WTC11 (cell line): ENCODE measurements at regions not wholly inside any gene's neighbourhood (a gene's known extent, or its start where the extent isn't known, plus 50 kb on each side); places are given as distances from the start of the nearest gene placed in this dataset.
"Not testable (repeated sequence)": the region's sequence is repeated elsewhere in the genome, so short reads cannot be mapped to it uniquely, and the experiment has no call there.

Experiments
- ATAC-seq: fragments of 200-7000 bp; cut with Tn5 transposase; 2 replicates; pipeline ENCODE4 v1.10.0; 2021; ENCODE audit warnings: mild to moderate bottlenecking, moderate library complexity
- CTCF ChIA-PET: fragments of 300-600 bp; sonication (Branson Sonifier 250); formaldehyde crosslinking; loops from one replicate; lab custom pipeline; 2021; ENCODE audit warnings: antibody characterized with exemption; lab: Charles Lee
- POLR2A ChIA-PET: fragments of 350-600 bp; sonication (Branson Sonifier 250); formaldehyde crosslinking; loops from one replicate; lab custom pipeline; 2021; ENCODE audit warnings: antibody characterized with exemption; lab: Charles Lee
- DNase-seq: peaks from one replicate; pipeline ENCODE4 v3.0.0; 2021; ENCODE audit warnings: low spot score
- H3K27ac Mint-ChIP-seq: 2 replicates; pipeline ENCODE4 v1.8.0; 2021; ENCODE audit warnings: mixed read lengths
- H3K27me3 Mint-ChIP-seq: 2 replicates; pipeline ENCODE4 v1.8.0; 2021; ENCODE audit warnings: low read depth, mild to moderate bottlenecking, moderate library complexity, mixed read lengths
- H3K36me3 Mint-ChIP-seq: 2 replicates; pipeline ENCODE4 v1.8.0; 2021; ENCODE audit warnings: mixed read lengths
- H3K4me1 Mint-ChIP-seq: 2 replicates; pipeline ENCODE4 v1.8.0; 2022; ENCODE audit warnings: mixed read lengths
- H3K4me3 Mint-ChIP-seq: 2 replicates; pipeline ENCODE4 v1.8.0; 2021; ENCODE audit warnings: mild to moderate bottlenecking, moderate library complexity, mixed read lengths
- H3K9me3 Mint-ChIP-seq: 2 replicates; pipeline ENCODE4 v1.8.0; 2021; ENCODE audit warnings: mixed read lengths
- AFF4 ChIP-seq: sonication (generic); formaldehyde crosslinking; IDR thresholded peaks from 2 replicates; pipeline ENCODE4 v1.8.1; 2023; ENCODE audit warnings: mild to moderate bottlenecking, missing genetic modification reagents, borderline replicate concordance
- ATF2 ChIP-seq: sonication (generic); formaldehyde crosslinking; IDR thresholded peaks from 2 replicates; pipeline ENCODE4 v1.8.1; 2022; ENCODE audit warnings: low read depth, missing genetic modification reagents, borderline replicate concordance
- ATF3 ChIP-seq: sonication (generic); formaldehyde crosslinking; conservative IDR thresholded peaks from 2 replicates; pipeline ENCODE4 v1.8.1; 2022; ENCODE audit warnings: mild to moderate bottlenecking, missing genetic modification reagents
- CBFB ChIP-seq: sonication (generic); formaldehyde crosslinking; IDR thresholded peaks from 2 replicates; pipeline ENCODE4 v1.8.1; 2022; ENCODE audit warnings: mild to moderate bottlenecking, low read depth, missing genetic modification reagents
- CDX4 ChIP-seq: fragments of 250-450 bp; sonication (Bioruptor Pico); IDR thresholded peaks from 2 replicates; pipeline ENCODE4 v1.9.0; 2021; ENCODE audit warnings: moderate library complexity, mild to moderate bottlenecking, inconsistent platforms, borderline replicate concordance
- CREB1 ChIP-seq: sonication (generic); formaldehyde crosslinking; IDR thresholded peaks from 2 replicates; pipeline ENCODE4 v1.8.0; 2023; ENCODE audit warnings: mild to moderate bottlenecking, missing genetic modification reagents
- E2F1 ChIP-seq: sonication (generic); formaldehyde crosslinking; IDR thresholded peaks from 2 replicates; pipeline ENCODE4 v1.8.0; 2022; ENCODE audit warnings: mild to moderate bottlenecking, missing genetic modification reagents
- EMX1 ChIP-seq: fragments of 250-450 bp; sonication (Bioruptor Pico); IDR thresholded peaks from 2 replicates; pipeline ENCODE4 v1.8.0; 2021; ENCODE audit warnings: mild to moderate bottlenecking
- ESRRA ChIP-seq: sonication (generic); formaldehyde crosslinking; IDR thresholded peaks from 2 replicates; pipeline ENCODE4 v1.8.1; 2022; ENCODE audit warnings: mild to moderate bottlenecking, missing genetic modification reagents, borderline replicate concordance
- GABPB1 ChIP-seq: sonication (generic); formaldehyde crosslinking; IDR thresholded peaks from 2 replicates; pipeline ENCODE4 v1.8.1; 2023; ENCODE audit warnings: mild to moderate bottlenecking, missing genetic modification reagents
- OVOL2 ChIP-seq: fragments of 250-450 bp; sonication (Bioruptor Pico); IDR thresholded peaks from 2 replicates; pipeline ENCODE4 v1.9.0; 2021; ENCODE audit warnings: mild to moderate bottlenecking, borderline replicate concordance
- RELA ChIP-seq: sonication (generic); formaldehyde crosslinking; IDR thresholded peaks from 2 replicates; pipeline ENCODE4 v1.8.1; 2022; ENCODE audit warnings: missing genetic modification reagents, mild to moderate bottlenecking, borderline replicate concordance
- SOX15 ChIP-seq: fragments of 250-450 bp; sonication (Bioruptor Pico); IDR thresholded peaks from 2 replicates; pipeline ENCODE4 v1.9.0; 2021; ENCODE audit warnings: mild to moderate bottlenecking
- ZNF138 ChIP-seq: sonication (generic); formaldehyde crosslinking; conservative IDR thresholded peaks from 2 replicates; pipeline ENCODE4 v1.8.1; 2022; ENCODE audit warnings: mild to moderate bottlenecking, moderate library complexity, missing genetic modification reagents
- ZNF219 ChIP-seq: sonication (generic); formaldehyde crosslinking; IDR thresholded peaks from 2 replicates; pipeline ENCODE4 v1.8.0; 2023; ENCODE audit warnings: missing genetic modification reagents, mild to moderate bottlenecking, borderline replicate concordance
- ZNF232 ChIP-seq: sonication (generic); formaldehyde crosslinking; IDR thresholded peaks from 2 replicates; pipeline ENCODE4 v1.8.0; 2022; ENCODE audit warnings: mild to moderate bottlenecking, missing genetic modification reagents
- ZNF263 ChIP-seq: sonication (generic); formaldehyde crosslinking; IDR thresholded peaks from 2 replicates; pipeline ENCODE4 v1.8.1; 2022; ENCODE audit warnings: low read depth, mild to moderate bottlenecking, moderate library complexity, missing genetic modification reagents
- ZNF281 ChIP-seq: sonication (generic); formaldehyde crosslinking; IDR thresholded peaks from 2 replicates; pipeline ENCODE4 v1.8.0; 2023; ENCODE audit warnings: mild to moderate bottlenecking, missing genetic modification reagents
- ZSCAN18 ChIP-seq: fragments of 250-450 bp; sonication (Bioruptor Pico); IDR thresholded peaks from 2 replicates; pipeline ENCODE4 v2.1.2; 2022; ENCODE audit warnings: mild to moderate bottlenecking, moderate library complexity

- TF ChIP-seq EMX1 (no peak), ZNF263 (CRISPR knock-in tag) (no peak), CDX4 (no peak)
- TF ChIP-seq, all 79 proteins: peak for 0
- no peaks in the 10 kb centered on the region for H3K27me3 Mint-ChIP-seq
- peaks cover 7% of the 10 kb centered on the region; the same call in 1 of the 2 replicates for H3K4me1 Mint-ChIP-seq
- H3K9me3 Mint-ChIP-seq: no peaks in the 10 kb centered on the region
- H3K27ac Mint-ChIP-seq: no peak overlapping the region
- ChIA-PET CTCF (no interaction called here), POLR2A (no interaction called here)
- no peaks in the 10 kb centered on the region for H3K36me3 Mint-ChIP-seq
- ATAC-seq (no peak), DNase-seq (no peak)
- no peak overlapping the region for H3K4me3 Mint-ChIP-seq
Measured at GRCh38 chr4:186798951-186799659, 75.4 kb upstream of the FAT1 start.

GRCh38 chr4:186805020-186805820 lies 81.6 kb upstream of the FAT1 start:
- Mint-ChIP-seq H3K4me3 (no peak overlapping the region), H3K9me3 (no peaks in the 10 kb centered on the region), H3K4me1 (peaks cover 17% of the 10 kb centered on the region), H3K27me3 (no peaks in the 10 kb centered on the region), H3K36me3 (no peaks in the 10 kb centered on the region), H3K27ac (no peak overlapping the region)
- DNase-seq (no peak), ATAC-seq (no peak)
- ChIA-PET POLR2A (no interaction called here), CTCF (no interaction called here)
- no peak for TF ChIP-seq GABPB1
- no peak for TF ChIP-seq CBFB
- TF ChIP-seq ZSCAN18: no peak
- no peak for TF ChIP-seq EMX1
- TF ChIP-seq ATF2 (CRISPR knock-in tag): no peak
- no peak for TF ChIP-seq SOX15 (CRISPR knock-in tag)
- no peak for TF ChIP-seq ESRRA (CRISPR knock-in tag)
- no peak for TF ChIP-seq CREB1 (CRISPR knock-in tag)
- no peak for TF ChIP-seq ATF3 (CRISPR knock-in tag)
- TF ChIP-seq ZNF232: no peak
- TF ChIP-seq ZNF281 (CRISPR knock-in tag): no peak
- no peak for TF ChIP-seq E2F1 (CRISPR knock-in tag)
- TF ChIP-seq AFF4 (CRISPR knock-in tag): no peak
- no peak for TF ChIP-seq ZNF219 (CRISPR knock-in tag)
- no peak for TF ChIP-seq OVOL2 (CRISPR knock-in tag)
- no peak for TF ChIP-seq ZNF138
- TF ChIP-seq RELA (CRISPR knock-in tag): no peak

GRCh38 chr4:186805917-186806316 lies 82.3 kb upstream of the FAT1 start:
- H3K4me1 Mint-ChIP-seq: peaks cover 24% of the 10 kb centered on the region
- H3K36me3 Mint-ChIP-seq, H3K27ac Mint-ChIP-seq, H3K4me3 Mint-ChIP-seq, ATAC-seq, DNase-seq, H3K9me3 Mint-ChIP-seq, H3K27me3 Mint-ChIP-seq, CTCF ChIA-PET, POLR2A ChIA-PET: not testable (repeated sequence)
